ENCODE measurements at regions not wholly inside any gene's neighbourhood (a gene's known extent, or its start where the extent isn't known, plus 50 kb on each side); places are given as distances from the start of the nearest gene placed in this dataset.

- no peak for TF ChIP-seq CTCF (IDR thresholded peaks at IDR 0.05)
- Mint-ChIP-seq H3K4me1 (no peaks in the 10 kb centered on the region), H3K4me3 (no peak overlapping the region), H3K27me3 (no peaks in the 10 kb centered on the region), H3K36me3 (ENCODE audit: low read depth) (no peaks in the 10 kb centered on the region), H3K27ac (no peak overlapping the region), H3K9me3 (no peaks in the 10 kb centered on the region)
- POLR2A ChIA-PET, result no interaction called here
- intact Hi-C loops (cut with micrococcal nuclease), result loop anchor here (5.0 kb wide), 1 partner anchor 218 kb away; no protein-coding TSS in a partner anchor
- ATAC-seq (ENCODE audit: low read depth), result no peak
- DNase-seq, result no peak
- CTCF ChIA-PET, result no interaction called here
These were observed 73.1 kb upstream of the CCDC112 start for GRCh38 chr5:115369430-115370144.

- H3K4me3 Mint-ChIP-seq, result no peak overlapping the region
- intact Hi-C loops (cut with micrococcal nuclease), result loop anchor here (1.0 kb wide), 1 partner anchor 38 kb away; no protein-coding TSS in a partner anchor
- H3K4me1 Mint-ChIP-seq, result no peaks in the 10 kb centered on the region
- H3K27me3 Mint-ChIP-seq, result no peaks in the 10 kb centered on the region
- no peak for DNase-seq
- no peaks in the 10 kb centered on the region for H3K9me3 Mint-ChIP-seq
- TF ChIP-seq CTCF (IDR thresholded peaks at IDR 0.05), result no peak
- H3K27ac Mint-ChIP-seq, result no peak overlapping the region
- H3K36me3 Mint-ChIP-seq (ENCODE audit: low read depth), result no peaks in the 10 kb centered on the region
- ChIA-PET POLR2A (no interaction called here), CTCF (no interaction called here)
- ATAC-seq (ENCODE audit: low read depth), result no peak
These were observed 69.8 kb upstream of the CCDC112 start for GRCh38 chr5:115366223-115366622.

GRCh38 chr5:115363879-115364278 is 67.4 kb upstream of the CCDC112 start:
- Mint-ChIP-seq H3K27ac (no peak overlapping the region), H3K27me3 (peaks cover 1% of the 10 kb centered on the region), H3K9me3 (no peaks in the 10 kb centered on the region), H3K4me1 (no peaks in the 10 kb centered on the region), H3K36me3 (ENCODE audit: low read depth) (no peaks in the 10 kb centered on the region), H3K4me3 (no peak overlapping the region)
- ChIA-PET POLR2A (no interaction called here), CTCF (no interaction called here)
- no peak for TF ChIP-seq CTCF (IDR thresholded peaks at IDR 0.05)
- no peak for ATAC-seq (ENCODE audit: low read depth)
- no peak for DNase-seq
- intact Hi-C loops (cut with micrococcal nuclease), result no loop called here

GRCh38 chr5:115360046-115360685 is 63.7 kb upstream of the CCDC112 start:
- no peak for TF ChIP-seq CTCF (IDR thresholded peaks at IDR 0.05)
- no peaks in the 10 kb centered on the region for H3K4me1 Mint-ChIP-seq
- H3K9me3 Mint-ChIP-seq, result no peaks in the 10 kb centered on the region
- DNase-seq (no peak), ATAC-seq (ENCODE audit: low read depth) (no peak)
- H3K27me3 Mint-ChIP-seq, result peaks cover 1% of the 10 kb centered on the region
- H3K27ac Mint-ChIP-seq, result no peak overlapping the region
- POLR2A ChIA-PET, result no interaction called here
- CTCF ChIA-PET, result interaction anchor here (0.8 kb wide), 1 partner anchor 50 kb away, joined by 3 read pairs; no protein-coding TSS in a partner anchor
- H3K4me3 Mint-ChIP-seq, result no peak overlapping the region
- intact Hi-C loops (cut with micrococcal nuclease), result no loop called here
- H3K36me3 Mint-ChIP-seq (ENCODE audit: low read depth), result no peaks in the 10 kb centered on the region

GRCh38 chr5:115355767-115356381 is 59.4 kb upstream of the CCDC112 start:
- no peak for DNase-seq
- no peak for ATAC-seq (ENCODE audit: low read depth)
- peaks cover 1% of the 10 kb centered on the region for H3K27me3 Mint-ChIP-seq
- peaks cover 3% of the 10 kb centered on the region for H3K9me3 Mint-ChIP-seq
- ChIA-PET CTCF (no interaction called here), POLR2A (no interaction called here)
- H3K36me3 Mint-ChIP-seq (ENCODE audit: low read depth), result no peaks in the 10 kb centered on the region
- intact Hi-C loops (cut with micrococcal nuclease), result no loop called here
- no peak overlapping the region for H3K4me3 Mint-ChIP-seq
- H3K4me1 Mint-ChIP-seq, result no peaks in the 10 kb centered on the region
- H3K27ac Mint-ChIP-seq, result no peak overlapping the region
- TF ChIP-seq CTCF (IDR thresholded peaks at IDR 0.05), result no peak

All from activated B cell treated with CpG ODN at 0.5 μM for 24 hours (primary cell).